Ishikawa (cell line): ENCODE measurements at regions not wholly inside any gene's neighbourhood (a gene's known extent, or its start where the extent isn't known, plus 50 kb on each side); places are given as distances from the start of the nearest gene placed in this dataset.

ENCODE experiments used
- CEBPB ChIP-seq: IDR thresholded peaks from 2 replicates; pipeline ENCODE4 v1.6.1; 2012
- CREB1 ChIP-seq: IDR thresholded peaks from 2 replicates; pipeline ENCODE4 v1.6.1; 2012; ENCODE audit warnings: low read depth
- EGR1 ChIP-seq: IDR thresholded peaks from 2 replicates; pipeline ENCODE4 v1.6.1; 2012
- EP300 ChIP-seq: IDR thresholded peaks from 2 replicates; pipeline ENCODE4 v1.6.1; 2012; ENCODE audit warnings: borderline replicate concordance
- FOXM1 ChIP-seq: IDR thresholded peaks from 2 replicates; pipeline ENCODE4 v1.6.1; 2012; ENCODE audit warnings: low read depth, borderline replicate concordance
- MAX ChIP-seq: IDR thresholded peaks from 2 replicates; pipeline ENCODE4 v1.6.1; 2012
- NFIC ChIP-seq: IDR thresholded peaks from 2 replicates; pipeline ENCODE4 v1.6.1; 2012
- RAD21 ChIP-seq: IDR thresholded peaks from 2 replicates; pipeline ENCODE4 v1.6.1; 2012; ENCODE audit warnings: low read depth
- TAF1 ChIP-seq: IDR thresholded peaks from 2 replicates; pipeline ENCODE4 v1.6.1; 2012; ENCODE audit warnings: low read depth, mild to moderate bottlenecking
- TCF12 ChIP-seq: IDR thresholded peaks from 2 replicates; pipeline ENCODE4 v1.6.1; 2012; ENCODE audit warnings: low read depth
- TEAD4 ChIP-seq: IDR thresholded peaks from 2 replicates; pipeline ENCODE4 v1.6.1; 2012
- YY1 ChIP-seq: IDR thresholded peaks from 2 replicates; pipeline ENCODE4 v1.6.1; 2012; ENCODE audit warnings: low read depth
- ZBTB7A ChIP-seq: IDR thresholded peaks from 2 replicates; pipeline ENCODE4 v1.6.1; 2012; ENCODE audit warnings: low read depth
- TF ChIP-seq, protein P1 (sequence below): IDR thresholded peaks from 2 replicates; pipeline ENCODE4 v1.6.1; 2012
- TF ChIP-seq, protein P2 (sequence below): IDR thresholded peaks from 2 replicates; pipeline ENCODE4 v1.6.1; 2012; ENCODE audit warnings: low read depth, mild to moderate bottlenecking

GRCh38 chr14:49972823-49973222, 79.9 kb downstream of the ARF6 start:
- no peak for TF ChIP-seq TAF1
- TF ChIP-seq YY1: no peak
- TF ChIP-seq, protein P1, sequence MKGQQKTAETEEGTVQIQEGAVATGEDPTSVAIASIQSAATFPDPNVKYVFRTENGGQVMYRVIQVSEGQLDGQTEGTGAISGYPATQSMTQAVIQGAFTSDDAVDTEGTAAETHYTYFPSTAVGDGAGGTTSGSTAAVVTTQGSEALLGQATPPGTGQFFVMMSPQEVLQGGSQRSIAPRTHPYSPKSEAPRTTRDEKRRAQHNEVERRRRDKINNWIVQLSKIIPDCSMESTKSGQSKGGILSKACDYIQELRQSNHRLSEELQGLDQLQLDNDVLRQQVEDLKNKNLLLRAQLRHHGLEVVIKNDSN: no peak
- TF ChIP-seq ZBTB7A: no peak
- no peak for TF ChIP-seq CEBPB
- no peak for TF ChIP-seq TCF12
- no peak for TF ChIP-seq FOXM1
- TF ChIP-seq, protein P2, sequence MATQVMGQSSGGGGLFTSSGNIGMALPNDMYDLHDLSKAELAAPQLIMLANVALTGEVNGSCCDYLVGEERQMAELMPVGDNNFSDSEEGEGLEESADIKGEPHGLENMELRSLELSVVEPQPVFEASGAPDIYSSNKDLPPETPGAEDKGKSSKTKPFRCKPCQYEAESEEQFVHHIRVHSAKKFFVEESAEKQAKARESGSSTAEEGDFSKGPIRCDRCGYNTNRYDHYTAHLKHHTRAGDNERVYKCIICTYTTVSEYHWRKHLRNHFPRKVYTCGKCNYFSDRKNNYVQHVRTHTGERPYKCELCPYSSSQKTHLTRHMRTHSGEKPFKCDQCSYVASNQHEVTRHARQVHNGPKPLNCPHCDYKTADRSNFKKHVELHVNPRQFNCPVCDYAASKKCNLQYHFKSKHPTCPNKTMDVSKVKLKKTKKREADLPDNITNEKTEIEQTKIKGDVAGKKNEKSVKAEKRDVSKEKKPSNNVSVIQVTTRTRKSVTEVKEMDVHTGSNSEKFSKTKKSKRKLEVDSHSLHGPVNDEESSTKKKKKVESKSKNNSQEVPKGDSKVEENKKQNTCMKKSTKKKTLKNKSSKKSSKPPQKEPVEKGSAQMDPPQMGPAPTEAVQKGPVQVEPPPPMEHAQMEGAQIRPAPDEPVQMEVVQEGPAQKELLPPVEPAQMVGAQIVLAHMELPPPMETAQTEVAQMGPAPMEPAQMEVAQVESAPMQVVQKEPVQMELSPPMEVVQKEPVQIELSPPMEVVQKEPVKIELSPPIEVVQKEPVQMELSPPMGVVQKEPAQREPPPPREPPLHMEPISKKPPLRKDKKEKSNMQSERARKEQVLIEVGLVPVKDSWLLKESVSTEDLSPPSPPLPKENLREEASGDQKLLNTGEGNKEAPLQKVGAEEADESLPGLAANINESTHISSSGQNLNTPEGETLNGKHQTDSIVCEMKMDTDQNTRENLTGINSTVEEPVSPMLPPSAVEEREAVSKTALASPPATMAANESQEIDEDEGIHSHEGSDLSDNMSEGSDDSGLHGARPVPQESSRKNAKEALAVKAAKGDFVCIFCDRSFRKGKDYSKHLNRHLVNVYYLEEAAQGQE: no peak
- 0 out of 2 replicates have a peak, but pooled peaks have one; percentile 26 for TF ChIP-seq TEAD4

DNA sequence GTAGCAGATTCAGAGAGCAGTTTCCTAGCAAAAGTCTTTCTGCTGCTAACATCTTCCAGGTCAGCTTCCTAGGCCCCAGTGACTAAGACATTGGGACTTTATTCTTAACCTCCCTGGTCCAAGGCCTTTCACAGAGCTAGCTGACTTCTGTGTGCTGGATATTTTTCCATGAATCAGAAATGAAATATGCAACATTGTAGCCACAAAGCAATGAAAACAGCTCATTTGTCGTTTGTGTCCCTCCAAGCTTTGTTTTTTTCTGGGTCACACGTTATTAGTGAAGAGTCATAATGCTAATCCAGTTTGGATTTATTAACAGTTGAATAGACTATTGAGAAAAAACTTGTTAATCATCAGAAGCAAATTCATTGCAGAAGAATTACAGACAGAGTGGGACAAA, 82.4 kb downstream of the ARF6 start:
- TF ChIP-seq MAX: no peak
- TF ChIP-seq RAD21: no peak
- no peak for TF ChIP-seq TEAD4
- TF ChIP-seq EGR1: no peak
- TF ChIP-seq YY1: no peak
- TF ChIP-seq, protein P2: no peak
- TF ChIP-seq TAF1: no peak
- TF ChIP-seq CREB1: no peak

GRCh38 chr14:49975799-49976198, 82.9 kb downstream of the ARF6 start:
- no peak for TF ChIP-seq ZBTB7A
- TF ChIP-seq EP300: no peak
- TF ChIP-seq CEBPB: no peak
- TF ChIP-seq TAF1: no peak
- no peak for TF ChIP-seq TEAD4
- no peak for TF ChIP-seq YY1
- no peak for TF ChIP-seq RAD21
- TF ChIP-seq TCF12: no peak
- no peak for TF ChIP-seq FOXM1
- no peak for TF ChIP-seq NFIC

DNA sequence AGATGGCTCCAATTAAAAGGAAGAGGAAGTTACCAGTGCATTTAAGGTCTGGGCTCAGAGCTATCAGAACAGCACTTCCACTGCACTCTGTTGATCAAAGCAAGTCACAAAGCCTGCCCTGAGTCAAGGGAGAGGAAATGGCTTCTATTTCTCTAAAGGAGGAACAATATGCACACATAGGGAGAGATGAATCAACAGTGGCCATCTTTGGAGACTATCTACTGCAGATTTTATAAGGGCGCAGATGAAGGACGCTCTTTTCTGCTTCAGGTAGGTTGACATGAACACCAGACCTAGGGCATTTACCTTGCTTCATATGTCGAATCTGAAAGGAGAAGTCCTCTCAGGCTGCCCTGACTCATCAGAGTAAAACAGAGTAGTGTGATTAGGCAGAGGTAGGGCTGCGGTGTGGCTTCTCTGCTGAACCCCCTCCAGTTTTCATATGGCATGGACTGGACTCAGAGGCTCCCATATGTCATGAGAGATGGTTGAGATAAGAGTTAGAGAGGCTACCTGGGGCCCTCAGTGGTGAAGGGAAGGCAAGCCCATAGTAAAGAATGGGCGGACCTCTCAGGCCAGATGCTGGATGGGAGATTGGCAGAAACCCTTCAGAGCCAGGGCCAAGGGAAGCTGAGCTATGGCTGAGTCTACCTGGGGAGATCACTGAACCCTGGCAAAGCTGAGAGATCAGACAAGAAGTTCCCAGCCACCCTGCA, 84.4 kb downstream of the ARF6 start:
- TF ChIP-seq YY1: no peak
- TF ChIP-seq TCF12: no peak

DNA sequence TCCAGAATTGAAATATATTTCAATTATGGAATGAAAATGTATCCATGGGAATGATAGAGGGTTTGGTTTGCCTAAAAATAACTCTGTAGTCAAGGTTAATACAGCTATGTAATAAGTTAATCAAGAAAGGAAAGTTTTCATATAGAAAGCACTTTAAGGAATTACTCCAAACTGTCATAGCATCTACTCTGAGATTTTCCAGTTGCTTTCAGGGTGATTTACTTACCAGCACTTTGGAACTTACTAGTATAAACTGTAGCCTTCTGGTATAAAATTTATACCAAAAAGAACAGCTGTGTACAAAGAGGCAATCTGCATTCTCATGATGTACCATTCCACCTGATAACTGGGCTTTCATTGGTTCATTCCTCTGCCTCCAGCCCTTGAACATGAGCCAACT, 87.1 kb downstream of the ARF6 start:
- TF ChIP-seq EP300: no peak
- TF ChIP-seq TCF12: no peak
- no peak for TF ChIP-seq RAD21

GRCh38 chr14:49982082-49982481, 89.2 kb downstream of the ARF6 start:
- TF ChIP-seq EGR1: no peak
- TF ChIP-seq, protein P2: no peak
- TF ChIP-seq MAX: no peak
- TF ChIP-seq, protein P1: no peak
- TF ChIP-seq CREB1: no peak
- no peak for TF ChIP-seq ZBTB7A
